A673 (cell line): ENCODE measurements at regions not wholly inside any gene's neighbourhood (a gene's known extent, or its start where the extent isn't known, plus 50 kb on each side); places are given as distances from the start of the nearest gene placed in this dataset.

Source experiments
- BruUV-seq: library from RNA; stranded (reverse); fragments of 400-500 nt; replicated peaks from 2 replicates; lab custom pipeline; 2021; lab: Mats Ljungman, UMichigan
- CTCF ChIA-PET: fragments of 300-600 bp; sonication (Branson Sonifier 250); formaldehyde crosslinking; loops from one replicate; lab custom pipeline; 2022; ENCODE audit warnings: antibody characterized with exemption; lab: Charles Lee
- POLR2A ChIA-PET: fragments of 300-600 bp; sonication (Branson Sonifier 250); formaldehyde crosslinking; loops from one replicate; lab custom pipeline; 2022; ENCODE audit warnings: antibody characterized with exemption; ENCODE audit not compliant: low non-redundant PET; lab: Charles Lee
- DNase-seq: peaks from one replicate; pipeline ENCODE4 v3.0.0-alpha.2; 2015; ENCODE audit warnings: low spot score
- H3K27ac ChIP-seq: fragments of 200-600 bp; sonication (generic); 2 replicates; pipeline ENCODE4 v1.5.1; 2016; ENCODE audit warnings: mixed run types, low read depth, mild to moderate bottlenecking, mixed read lengths, antibody characterized with exemption, low read length; ENCODE audit not compliant: poor library complexity, severe bottlenecking
- H3K27me3 ChIP-seq: fragments of 200-600 bp; sonication (generic); replicated peaks from 2 replicates; pipeline ENCODE4 v1.6.1; 2017; ENCODE audit warnings: mixed run types, low read depth, mild to moderate bottlenecking, mixed read lengths, antibody characterized with exemption, low read length; ENCODE audit not compliant: insufficient read depth, poor library complexity
- H3K36me3 ChIP-seq: fragments of 200-600 bp; sonication (generic); 2 replicates; pipeline ENCODE4 v1.6.1; 2016; ENCODE audit warnings: mixed run types, mild to moderate bottlenecking, mixed read lengths, antibody characterized with exemption, low read length; ENCODE audit not compliant: insufficient read depth, poor library complexity, severe bottlenecking
- H3K4me1 ChIP-seq: fragments of 200-600 bp; sonication (generic); 2 replicates; pipeline ENCODE4 v1.6.1; 2017; ENCODE audit warnings: mixed run types, mild to moderate bottlenecking, mixed read lengths, antibody characterized with exemption, low read length; ENCODE audit not compliant: insufficient read depth, poor library complexity, severe bottlenecking
- H3K4me3 ChIP-seq: fragments of 200-600 bp; sonication (generic); 2 replicates; pipeline ENCODE4 v1.5.1; 2016; ENCODE audit warnings: low read depth, mixed run types, mild to moderate bottlenecking, mixed read lengths, low read length; ENCODE audit not compliant: poor library complexity, severe bottlenecking
- H3K9me3 ChIP-seq: fragments of 200-600 bp; sonication (generic); 2 replicates; pipeline ENCODE4 v1.6.1; 2016; ENCODE audit warnings: mixed run types, low read depth, mild to moderate bottlenecking, mixed read lengths, antibody characterized with exemption, low read length; ENCODE audit not compliant: poor library complexity, severe bottlenecking
- CTCF ChIP-seq: fragments of 300-800, 200-600 bp; sonication (generic); conservative IDR thresholded peaks from 2 replicates; pipeline ENCODE4 v1.5.1; 2017; ENCODE audit warnings: low read depth, mild to moderate bottlenecking, antibody characterized with exemption, low read length, moderate library complexity, mixed read lengths
- EZH2 ChIP-seq: fragments of 200-600 bp; sonication (generic); IDR thresholded peaks from 2 replicates; pipeline ENCODE4 v1.6.1; 2017; ENCODE audit warnings: borderline replicate concordance, low read depth, mild to moderate bottlenecking, mixed read lengths, antibody characterized with exemption, low read length; ENCODE audit not compliant: poor library complexity, severe bottlenecking
- intact Hi-C: fragments of 100-400 bp; cut with micrococcal nuclease; formaldehyde crosslinking; loops from one replicate; pipeline ENCODE4 v1.10.0; 2022; ENCODE audit not compliant: unreplicated experiment

DNA sequence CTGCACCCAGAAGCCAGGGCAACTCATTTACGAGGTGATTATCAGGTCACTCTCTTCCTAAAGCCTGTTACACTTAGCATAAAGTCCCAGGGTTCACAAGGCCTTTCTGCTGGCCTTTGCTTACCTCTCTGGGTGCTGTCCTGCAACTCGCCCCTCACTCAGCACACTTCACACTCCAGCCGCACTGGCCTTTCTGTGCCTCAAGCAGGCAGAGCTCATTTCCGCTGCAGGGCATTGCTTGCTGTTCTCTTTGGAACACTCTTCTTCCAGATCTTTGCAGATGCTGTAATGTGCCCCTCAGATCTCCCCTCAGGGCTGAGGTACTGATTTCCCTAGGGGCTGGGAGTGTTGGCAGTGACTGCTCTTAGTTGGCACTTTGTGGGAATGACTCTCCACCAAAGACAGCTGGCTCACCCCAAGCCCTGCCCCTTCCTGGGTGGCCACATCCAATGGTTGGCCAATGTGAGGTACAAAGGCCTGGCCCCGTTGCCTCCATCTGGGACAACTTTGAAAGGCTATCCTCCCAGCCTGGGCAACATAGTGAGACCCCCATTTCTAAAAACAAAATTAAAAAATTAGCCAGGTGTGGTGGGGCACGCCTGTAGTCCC is 50.8 kb upstream of the SSBP3 start:
- CTCF ChIA-PET: interaction anchor here (0.6 kb wide), 1 partner anchor 110 kb away, joined by 3 read pairs; no protein-coding TSS in a partner anchor
- intact Hi-C loops: loop anchor here (5.0 kb wide), 1 partner anchor 50 kb away; the partner anchor contains the start of gene SSBP3
- no peak overlapping the region for H3K4me3 ChIP-seq
- DNase-seq: no peak
- no peaks in the 10 kb centered on the region for H3K27me3 ChIP-seq
- H3K36me3 ChIP-seq: no peaks in the 10 kb centered on the region
- POLR2A ChIA-PET: no interaction called here
- TF ChIP-seq CTCF (no peak), EZH2 (no peak)
- BruUV-seq: no TSS peak
- H3K9me3 ChIP-seq: no peaks in the 10 kb centered on the region
- H3K27ac ChIP-seq: no peak overlapping the region
- peaks cover 16% of the 10 kb centered on the region for H3K4me1 ChIP-seq

DNA sequence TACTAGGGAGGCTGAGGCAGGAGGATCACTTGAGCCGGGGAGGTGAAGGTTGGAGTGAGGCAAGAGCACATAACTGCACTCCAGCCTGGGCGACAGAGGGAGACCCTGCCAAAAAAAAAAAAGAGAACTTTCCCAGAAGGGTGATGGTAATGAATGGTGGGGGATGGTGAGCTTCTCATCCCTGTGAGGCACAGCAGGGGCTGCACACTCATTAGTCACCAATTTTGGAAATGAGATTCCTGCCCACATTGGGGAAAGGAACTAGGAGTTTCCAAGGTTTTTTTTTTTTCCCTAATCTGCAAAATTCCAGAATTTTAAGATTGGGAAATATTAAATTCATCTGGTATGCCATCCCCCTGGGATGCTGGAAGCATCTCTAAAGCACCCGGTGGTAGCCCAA is 50.2 kb upstream of the SSBP3 start:
- TF ChIP-seq CTCF (no peak), EZH2 (no peak)
- ChIA-PET CTCF (interaction anchor here (0.6 kb wide), 1 partner anchor 111 kb away, joined by 3 read pairs; no protein-coding TSS in a partner anchor), POLR2A (no interaction called here)
- H3K4me1 ChIP-seq: peaks cover 11% of the 10 kb centered on the region
- no peak for DNase-seq
- no TSS peak for BruUV-seq
- no peaks in the 10 kb centered on the region for H3K9me3 ChIP-seq
- intact Hi-C loops: loop anchor here (5.0 kb wide), 1 partner anchor 49 kb away; the partner anchor contains the start of gene SSBP3
- H3K27me3 ChIP-seq: no peaks in the 10 kb centered on the region
- H3K36me3 ChIP-seq: no peaks in the 10 kb centered on the region
- H3K4me3 ChIP-seq: no peak overlapping the region
- H3K27ac ChIP-seq: no peak overlapping the region
